CD4-positive, CD25-positive, alpha-beta regulatory T cell (primary cell): ENCODE measurements at regions not wholly inside any gene's neighbourhood (a gene's known extent, or its start where the extent isn't known, plus 50 kb on each side); places are given as distances from the start of the nearest gene placed in this dataset.

Experiments used
- ATAC-seq, 2 donors: fragments of 150-1000 bp; cut with Tn5 transposase; one replicate each; pipeline ENCODE4 v1.10.0; 2021; ENCODE audit warnings: low read depth in 2 of 2, moderate number of reproducible peaks in 2 of 2, moderate library complexity in 1 of 2
- DNase-seq, 3 donors: peaks; one replicate each; pipeline versions ENCODE4 v3.0.0 to v3.0.0-alpha.2; 2012 to 2022; ENCODE audit warnings: mixed read lengths in 1 of 3
- H3K27ac ChIP-seq: one replicate; pipeline ENCODE4 v1.7.0; 2013; ENCODE audit warnings: mild to moderate bottlenecking, low read length; ENCODE audit not compliant: insufficient read depth, poor library complexity, severe bottlenecking
- H3K27me3 ChIP-seq: one replicate; pipeline ENCODE4 v1.7.0; 2013; ENCODE audit warnings: low read length; ENCODE audit not compliant: control insufficient read depth, insufficient read depth
- H3K36me3 ChIP-seq: one replicate; pipeline ENCODE4 v1.7.0; 2013; ENCODE audit warnings: mild to moderate bottlenecking, low read length, moderate library complexity; ENCODE audit not compliant: control insufficient read depth, insufficient read depth
- H3K4me1 ChIP-seq: 2 replicates; pipeline ENCODE4 v1.7.0; 2013; ENCODE audit warnings: mild to moderate bottlenecking, low read length; ENCODE audit not compliant: insufficient read depth, control insufficient read depth, poor library complexity, severe bottlenecking
- H3K4me3 ChIP-seq: one replicate; pipeline ENCODE4 v1.7.0; 2013; ENCODE audit warnings: low read depth, mild to moderate bottlenecking, low read length, moderate library complexity
- H3K9me3 ChIP-seq, 2 experiments: 1 replicate in 1 of 2; 2 replicates in 1 of 2; pipeline ENCODE4 v1.7.0; 2013; ENCODE audit warnings: low read length in 2 of 2, mild to moderate bottlenecking in 1 of 2, moderate library complexity in 1 of 2; ENCODE audit not compliant: control insufficient read depth in 2 of 2
- H3K27ac Mint-ChIP-seq, 3 donors: one replicate each; pipeline ENCODE4 v1.8.0; 2020 to 2022; ENCODE audit warnings: mild to moderate bottlenecking in 3 of 3, mixed read lengths in 3 of 3, moderate library complexity in 2 of 3
- H3K27me3 Mint-ChIP-seq: one replicate; pipeline ENCODE4 v1.8.0; 2022; ENCODE audit warnings: mild to moderate bottlenecking, mixed read lengths
- H3K36me3 Mint-ChIP-seq: one replicate; pipeline ENCODE4 v1.8.0; 2020; ENCODE audit warnings: mixed read lengths
- H3K4me1 Mint-ChIP-seq, 4 donors: one replicate each; pipeline ENCODE4 v1.8.0; 2020 to 2022; ENCODE audit warnings: mixed read lengths in 4 of 4, mild to moderate bottlenecking in 1 of 4
- H3K4me3 Mint-ChIP-seq, 4 donors: one replicate each; pipeline ENCODE4 v1.8.0; 2020 to 2022; ENCODE audit warnings: mild to moderate bottlenecking in 4 of 4, mixed read lengths in 4 of 4, moderate library complexity in 3 of 4
- H3K9me3 Mint-ChIP-seq, 7 donors: one replicate each; pipeline ENCODE4 v1.8.0; 2020 to 2022; ENCODE audit warnings: mixed read lengths in 7 of 7, mild to moderate bottlenecking in 3 of 7, moderate library complexity in 2 of 7

DNA sequence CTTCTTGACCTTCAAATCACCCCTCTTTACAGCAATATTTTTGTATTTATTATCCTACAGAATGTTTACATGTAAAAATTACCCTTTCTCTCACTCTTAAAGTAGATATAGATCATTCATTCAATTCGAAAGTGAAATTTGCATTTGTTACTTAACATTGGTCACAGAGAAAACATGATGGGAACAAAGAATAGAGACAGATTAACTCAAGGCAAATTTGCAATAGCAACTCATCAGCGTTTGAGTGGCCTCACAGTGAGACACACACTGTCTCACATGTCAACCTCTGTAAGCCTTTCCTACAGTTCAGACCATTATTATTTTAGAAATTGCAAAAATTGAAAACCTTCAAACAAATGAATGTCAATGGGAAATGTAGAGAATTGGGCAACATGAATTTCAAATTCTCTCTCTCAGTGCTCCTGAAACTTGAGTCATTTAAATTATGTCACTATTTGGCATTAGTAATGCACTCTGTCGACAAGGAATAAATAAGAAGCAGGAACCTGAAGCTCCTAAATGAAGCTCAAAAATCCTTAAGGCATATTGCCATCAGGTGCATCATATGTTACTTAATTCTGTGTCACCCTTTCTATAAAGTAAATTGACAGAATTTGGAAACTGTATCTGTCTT, 148.3 kb upstream of the ANXA10 start:
- no peak overlapping the region for H3K27ac Mint-ChIP-seq
- no peak overlapping the region for H3K27ac ChIP-seq
- H3K9me3 Mint-ChIP-seq = peaks cover 0 to 5% (median 3%) of the 10 kb centered on the region in 7 donors
- DNase-seq (no peak), ATAC-seq (no peak)
- H3K4me3 ChIP-seq = no peak overlapping the region
- no peaks in the 10 kb centered on the region for H3K4me1 Mint-ChIP-seq
- H3K27me3 Mint-ChIP-seq = no peaks in the 10 kb centered on the region
- H3K36me3 Mint-ChIP-seq = no peaks in the 10 kb centered on the region
- H3K4me3 Mint-ChIP-seq = no peak overlapping the region
- no peaks in the 10 kb centered on the region for H3K4me1 ChIP-seq
- no peaks in the 10 kb centered on the region for H3K27me3 ChIP-seq
- no peaks in the 10 kb centered on the region for H3K36me3 ChIP-seq
- no peaks in the 10 kb centered on the region for H3K9me3 ChIP-seq

GRCh38 chr4:167944721-167945120, 147.6 kb upstream of the ANXA10 start:
- no peak overlapping the region for H3K27ac ChIP-seq
- Mint-ChIP-seq H3K27ac (no peak overlapping the region), H3K9me3 (peaks cover 0 to 5% (median 2%) of the 10 kb centered on the region in 7 donors)

DNA sequence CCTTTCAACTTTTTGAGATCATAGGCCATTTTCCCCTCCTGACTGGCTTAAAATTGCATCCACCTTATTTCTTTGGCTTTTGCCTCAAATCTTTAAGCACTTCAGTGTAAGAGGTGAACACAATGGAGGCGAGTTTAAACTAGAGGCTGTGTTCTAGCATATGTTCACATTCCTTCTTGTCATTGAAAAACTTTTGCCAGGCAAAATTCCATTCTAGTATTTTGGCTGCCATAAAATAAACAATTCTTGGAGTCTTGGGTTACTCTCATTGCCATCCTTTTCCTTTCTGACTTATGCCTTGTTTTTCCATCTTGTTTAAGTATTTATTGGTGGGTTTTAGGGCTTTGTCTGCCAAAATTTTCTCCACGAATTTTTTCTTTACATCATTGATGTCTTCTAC, 137.3 kb upstream of the ANXA10 start:
- peaks cover 5 to 52% (median 12%) of the 10 kb centered on the region in 7 donors for H3K9me3 Mint-ChIP-seq
- ATAC-seq (no peak), DNase-seq (no peak)
- H3K27ac Mint-ChIP-seq = no peak overlapping the region
- Histone ChIP-seq H3K4me1 (no peaks in the 10 kb centered on the region), H3K27ac (no peak overlapping the region), H3K36me3 (no peaks in the 10 kb centered on the region), H3K9me3 (no peaks in the 10 kb centered on the region), H3K4me3 (no peak overlapping the region), H3K27me3 (no peaks in the 10 kb centered on the region)
- no peak overlapping the region for H3K4me3 Mint-ChIP-seq
- H3K36me3 Mint-ChIP-seq = no peaks in the 10 kb centered on the region
- no peaks in the 10 kb centered on the region for H3K4me1 Mint-ChIP-seq
- no peaks in the 10 kb centered on the region for H3K27me3 Mint-ChIP-seq

More at GRCh38 chr4:167944721-167945120, 147.6 kb upstream of the ANXA10 start:
- Mint-ChIP-seq H3K36me3 (no peaks in the 10 kb centered on the region), H3K4me1 (no peaks in the 10 kb centered on the region), H3K27me3 (no peaks in the 10 kb centered on the region), H3K4me3 (no peak overlapping the region)
- no peaks in the 10 kb centered on the region for H3K36me3 ChIP-seq
- H3K9me3 ChIP-seq = no peaks in the 10 kb centered on the region
- H3K4me3 ChIP-seq = no peak overlapping the region
- H3K4me1 ChIP-seq = no peaks in the 10 kb centered on the region
- H3K27me3 ChIP-seq = no peaks in the 10 kb centered on the region
- DNase-seq (no peak), ATAC-seq (no peak)

DNA sequence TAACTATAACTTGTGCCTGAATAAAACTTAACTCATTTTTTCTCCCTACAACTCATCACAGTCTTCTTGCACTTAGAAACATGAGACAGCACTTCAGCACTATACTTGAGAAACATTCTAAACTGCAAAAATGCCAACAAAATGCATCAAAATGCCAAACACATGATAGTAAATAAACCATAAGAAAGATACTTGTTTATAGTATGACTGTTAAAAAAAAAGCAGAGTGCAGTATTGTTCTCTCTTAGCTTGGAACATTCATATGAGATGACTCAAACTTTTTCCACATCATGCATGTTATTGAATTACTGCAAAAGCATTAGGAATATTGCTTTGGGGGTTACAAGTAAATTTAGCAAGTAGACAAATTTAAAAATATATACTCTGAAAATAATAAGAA, 135.7 kb upstream of the ANXA10 start:
- peaks cover 5 to 46% (median 14%) of the 10 kb centered on the region in 7 donors for H3K9me3 Mint-ChIP-seq
- no peaks in the 10 kb centered on the region for H3K4me1 Mint-ChIP-seq
- no peaks in the 10 kb centered on the region for H3K36me3 Mint-ChIP-seq
- H3K27ac Mint-ChIP-seq = no peak overlapping the region
- H3K4me3 ChIP-seq = no peak overlapping the region
- H3K27me3 Mint-ChIP-seq = no peaks in the 10 kb centered on the region
- no peaks in the 10 kb centered on the region for H3K27me3 ChIP-seq
- DNase-seq = no peak
- no peaks in the 10 kb centered on the region for H3K36me3 ChIP-seq
- H3K4me1 ChIP-seq = no peaks in the 10 kb centered on the region
- H3K27ac ChIP-seq = no peak overlapping the region
- no peak for ATAC-seq
- H3K4me3 Mint-ChIP-seq = no peak overlapping the region
- no peaks in the 10 kb centered on the region for H3K9me3 ChIP-seq

GRCh38 chr4:167964766-167965373, 127.5 kb upstream of the ANXA10 start:
- H3K36me3 Mint-ChIP-seq = no peaks in the 10 kb centered on the region
- H3K27ac Mint-ChIP-seq = no peak overlapping the region
- H3K4me3 ChIP-seq = no peak overlapping the region
- DNase-seq (no peak), ATAC-seq (no peak)
- no peak overlapping the region for H3K27ac ChIP-seq
- H3K4me1 ChIP-seq = no peaks in the 10 kb centered on the region
- no peaks in the 10 kb centered on the region for H3K27me3 Mint-ChIP-seq
- H3K27me3 ChIP-seq = no peaks in the 10 kb centered on the region
- no peaks in the 10 kb centered on the region for H3K4me1 Mint-ChIP-seq
- H3K9me3 ChIP-seq = no peaks in the 10 kb centered on the region
- H3K9me3 Mint-ChIP-seq = peaks cover 0 to 17% (median 5%) of the 10 kb centered on the region in 7 donors
- no peaks in the 10 kb centered on the region for H3K36me3 ChIP-seq
- H3K4me3 Mint-ChIP-seq = no peak overlapping the region

- H3K9me3 Mint-ChIP-seq = peaks cover 1 to 18% (median 5%) of the 10 kb centered on the region in 7 donors
- H3K4me1 Mint-ChIP-seq = no peaks in the 10 kb centered on the region
- Histone ChIP-seq H3K36me3 (no peaks in the 10 kb centered on the region), H3K9me3 (no peaks in the 10 kb centered on the region), H3K27ac (no peak overlapping the region), H3K4me1 (no peaks in the 10 kb centered on the region), H3K4me3 (no peak overlapping the region), H3K27me3 (no peaks in the 10 kb centered on the region)
- no peaks in the 10 kb centered on the region for H3K36me3 Mint-ChIP-seq
- H3K27ac Mint-ChIP-seq = no peak overlapping the region
- no peak overlapping the region for H3K4me3 Mint-ChIP-seq
- no peaks in the 10 kb centered on the region for H3K27me3 Mint-ChIP-seq
- ATAC-seq = no peak
- no peak for DNase-seq
Measured at GRCh38 chr4:167966143-167966542, 126.2 kb upstream of the ANXA10 start.

DNA sequence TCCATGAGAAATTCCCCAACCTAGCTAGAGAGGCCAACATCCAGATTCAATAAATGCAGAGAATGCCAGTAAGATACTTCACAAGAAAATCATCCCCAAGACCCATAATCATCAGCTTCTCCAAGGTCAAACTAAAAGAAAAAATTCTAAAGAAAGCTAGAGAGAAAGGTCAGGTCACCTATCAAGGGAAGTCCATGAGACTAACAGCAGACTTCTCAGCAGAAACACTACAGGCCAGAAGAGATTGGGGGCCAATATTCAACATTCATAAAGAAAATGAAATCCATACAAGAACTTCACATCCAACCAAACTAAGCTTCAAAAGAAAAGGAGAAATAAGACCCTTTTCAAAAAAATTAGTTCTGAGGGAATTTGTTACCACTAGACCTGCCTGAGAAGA, 118.8 kb upstream of the ANXA10 start:
- no peaks in the 10 kb centered on the region for H3K27me3 Mint-ChIP-seq
- peaks cover 1 to 51% (median 18%) of the 10 kb centered on the region in 7 donors for H3K9me3 Mint-ChIP-seq
- H3K27ac ChIP-seq = no peak overlapping the region
- ATAC-seq (no peak), DNase-seq (no peak)
- H3K4me1 ChIP-seq = no peaks in the 10 kb centered on the region
- no peak overlapping the region for H3K27ac Mint-ChIP-seq
- no peaks in the 10 kb centered on the region for H3K36me3 ChIP-seq
- peaks cover 3 to 4% of the 10 kb centered on the region in 2 experiments for H3K9me3 ChIP-seq
- H3K4me3 ChIP-seq = no peak overlapping the region
- no peaks in the 10 kb centered on the region for H3K27me3 ChIP-seq
- no peak overlapping the region for H3K4me3 Mint-ChIP-seq
- H3K36me3 Mint-ChIP-seq = no peaks in the 10 kb centered on the region
- no peaks in the 10 kb centered on the region for H3K4me1 Mint-ChIP-seq

DNA sequence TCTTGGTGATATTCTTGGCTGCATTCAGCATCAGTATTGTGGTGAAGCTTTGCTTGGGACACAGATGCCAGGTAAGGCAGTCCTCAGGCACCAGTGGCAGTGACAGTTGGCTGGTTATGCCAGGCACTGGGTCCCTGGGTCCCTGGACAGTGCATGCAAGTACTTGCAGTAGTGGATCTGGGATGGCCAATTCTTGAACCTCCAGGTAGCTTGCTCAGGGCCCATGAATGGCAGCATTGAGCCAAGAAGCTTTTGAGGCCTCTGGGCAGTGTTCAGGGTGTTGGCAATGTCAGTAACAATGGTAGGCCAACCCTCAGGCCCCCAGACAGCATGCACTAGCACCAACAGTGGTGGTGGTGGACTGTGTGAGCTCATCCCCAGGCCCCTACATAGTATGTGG, 106.8 kb upstream of the ANXA10 start:
- DNase-seq = no peak
- H3K9me3 Mint-ChIP-seq = peaks cover 0 to 20% (median 6%) of the 10 kb centered on the region in 7 donors

More for the DNA sequence above, 106.8 kb upstream of the ANXA10 start:
- Mint-ChIP-seq H3K27ac (no peak overlapping the region), H3K4me1 (no peaks in the 10 kb centered on the region), H3K27me3 (no peaks in the 10 kb centered on the region), H3K4me3 (no peak overlapping the region), H3K36me3 (no peaks in the 10 kb centered on the region)
- Histone ChIP-seq H3K36me3 (no peaks in the 10 kb centered on the region), H3K27ac (no peak overlapping the region), H3K4me3 (no peak overlapping the region), H3K9me3 (no peaks in the 10 kb centered on the region), H3K27me3 (no peaks in the 10 kb centered on the region), H3K4me1 (no peaks in the 10 kb centered on the region)
- no peak for ATAC-seq
